Right lobe of liver (tissue), 6 donors: ENCODE measurements at regions not wholly inside any gene's neighbourhood (a gene's known extent, or its start where the extent isn't known, plus 50 kb on each side); places are given as distances from the start of the nearest gene placed in this dataset.

Experiments used
- ATAC-seq, 4 donors: fragments of 200-7000 bp; cut with Tn5 transposase; one replicate each; pipeline ENCODE4 v1.9.1; 2020; ENCODE audit warnings: mild to moderate bottlenecking in 4 of 4, moderate library complexity in 4 of 4
- DNase-seq, 3 donors: peaks; one replicate each; pipeline ENCODE4 v3.0.0-alpha.2; 2020
- H3K27ac ChIP-seq, 3 donors: fragments of 200-600 bp; one replicate each; pipeline ENCODE4 v1.8.0; 2022
- H3K27me3 ChIP-seq, 2 donors: fragments of 200-600 bp; one replicate each; pipeline ENCODE4 v1.8.0; 2022
- H3K36me3 ChIP-seq, 4 donors: fragments of 200-600 bp; sonication (generic) in 1 of 4; one replicate each; pipeline versions ENCODE4 v1.5.1 to v1.8.0; 2017 to 2022; ENCODE audit warnings: control low read depth in 1 of 4
- H3K4me1 ChIP-seq, 4 donors: fragments of 200-600 bp; sonication (generic) in 1 of 4; one replicate each; pipeline versions ENCODE4 v1.5.1 to v1.8.0; 2017 to 2022; ENCODE audit warnings: control low read depth in 1 of 4
- H3K4me3 ChIP-seq, 3 donors: fragments of 200-600 bp; one replicate each; pipeline ENCODE4 v1.8.0; 2022
- H3K9me3 ChIP-seq, 4 donors: fragments of 200-600 bp; sonication (generic) in 1 of 4; one replicate each; pipeline versions ENCODE4 v1.5.1 to v1.8.0; 2017 to 2022; ENCODE audit warnings: control low read depth in 1 of 4
- POLR2A ChIP-seq: fragments of 450-650 bp; IDR thresholded peaks from one replicate; pipeline ENCODE4 v1.6.1; 2017; ENCODE audit warnings: antibody characterized with exemption, mild to moderate bottlenecking
- WGBS: methylation state at CpG from one replicate; pipeline ENCODE4 v1.1.6; 2018; ENCODE audit warnings: low coverage, low lambda C conversion rate; ENCODE audit not compliant: insufficient coverage; ENCODE audit errors: missing lambda C conversion rate; 5-methylcytosine and 5-hydroxymethylcytosine counted together
- intact Hi-C, 2 donors: fragments of 100-400 bp; cut with DNase I; formaldehyde crosslinking; loops; one replicate each; pipeline versions ENCODE4 v1.11.2 to v1.14.1; 2022
- TF ChIP-seq, protein P1 (sequence below), 4 donors: fragments of 200-600 bp in 3 of 4; fragments of 450-650 bp in 1 of 4; IDR thresholded peaks; one replicate each; pipeline versions ENCODE4 v1.5.1 to v1.8.0; 2016 to 2022; ENCODE audit warnings: antibody characterized with exemption in 4 of 4, mild to moderate bottlenecking in 2 of 4
- donor health status: DM: no; HTN: yes; CAD: no.
- donor health status: DM: no; HTN: no; CAD: no.
- donor health status: DM: no; HTN: no; CAD: no.
- donor health status: DM: no; HTN: yes; CAD: no.
- donor health status: DM: no; HTN: yes; CAD: no.

DNA sequence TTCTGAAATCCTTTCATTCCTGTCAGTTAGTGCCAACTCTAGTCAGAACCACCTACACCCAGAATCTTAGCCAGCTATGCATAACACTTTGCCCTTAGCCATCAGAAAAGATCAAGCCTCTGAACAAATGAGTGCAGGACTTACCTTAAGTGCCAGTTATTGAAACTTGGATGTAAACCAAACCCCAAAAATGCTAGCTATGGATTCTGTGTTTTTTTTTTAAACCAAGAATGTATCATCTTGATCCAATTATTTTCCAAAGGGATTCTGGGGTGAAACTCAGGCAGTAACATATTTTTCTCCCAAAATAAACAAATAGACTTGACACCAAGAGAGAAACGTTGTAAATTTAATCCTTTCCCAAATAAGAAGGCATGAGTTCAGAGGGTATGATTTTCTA, 538.6 kb upstream of the ADAMTS5 start:
- Histone ChIP-seq H3K9me3 (no peaks in the 10 kb centered on the region), H3K4me1 (no peaks in the 10 kb centered on the region), H3K4me3 (no peak overlapping the region), H3K36me3 (no peaks in the 10 kb centered on the region), H3K27me3 (no peaks in the 10 kb centered on the region), H3K27ac (no peak overlapping the region)
- no peak for ATAC-seq
- DNase-seq: no peak
- TF ChIP-seq, protein P1, sequence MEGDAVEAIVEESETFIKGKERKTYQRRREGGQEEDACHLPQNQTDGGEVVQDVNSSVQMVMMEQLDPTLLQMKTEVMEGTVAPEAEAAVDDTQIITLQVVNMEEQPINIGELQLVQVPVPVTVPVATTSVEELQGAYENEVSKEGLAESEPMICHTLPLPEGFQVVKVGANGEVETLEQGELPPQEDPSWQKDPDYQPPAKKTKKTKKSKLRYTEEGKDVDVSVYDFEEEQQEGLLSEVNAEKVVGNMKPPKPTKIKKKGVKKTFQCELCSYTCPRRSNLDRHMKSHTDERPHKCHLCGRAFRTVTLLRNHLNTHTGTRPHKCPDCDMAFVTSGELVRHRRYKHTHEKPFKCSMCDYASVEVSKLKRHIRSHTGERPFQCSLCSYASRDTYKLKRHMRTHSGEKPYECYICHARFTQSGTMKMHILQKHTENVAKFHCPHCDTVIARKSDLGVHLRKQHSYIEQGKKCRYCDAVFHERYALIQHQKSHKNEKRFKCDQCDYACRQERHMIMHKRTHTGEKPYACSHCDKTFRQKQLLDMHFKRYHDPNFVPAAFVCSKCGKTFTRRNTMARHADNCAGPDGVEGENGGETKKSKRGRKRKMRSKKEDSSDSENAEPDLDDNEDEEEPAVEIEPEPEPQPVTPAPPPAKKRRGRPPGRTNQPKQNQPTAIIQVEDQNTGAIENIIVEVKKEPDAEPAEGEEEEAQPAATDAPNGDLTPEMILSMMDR (IDR thresholded peaks at IDR 0.05): no peak
- TF ChIP-seq POLR2A: no peak
- intact Hi-C loops: no loop called here
- WGBS: 17% methylated on average over 1 of the region's 1 CpG

DNA sequence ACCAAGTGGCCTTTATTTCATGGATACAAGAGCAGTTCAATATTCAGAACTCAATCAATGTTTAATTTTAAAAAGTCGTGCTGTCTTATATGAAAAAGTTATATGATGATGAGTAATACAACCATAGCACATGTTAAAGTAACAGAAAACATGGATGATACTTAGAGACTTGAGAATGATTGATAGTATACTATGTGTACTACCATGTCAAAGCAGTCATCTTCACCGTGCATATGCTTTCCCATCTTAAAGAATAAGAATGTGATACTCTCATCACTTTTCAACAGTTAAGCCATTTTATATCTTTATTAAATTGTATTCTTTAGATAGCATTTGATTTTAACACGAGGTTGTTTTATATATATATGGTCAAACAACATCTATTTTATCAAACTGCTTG, 535.9 kb upstream of the ADAMTS5 start:
- WGBS: 58% methylated on average over 3 of the region's 3 CpGs

DNA sequence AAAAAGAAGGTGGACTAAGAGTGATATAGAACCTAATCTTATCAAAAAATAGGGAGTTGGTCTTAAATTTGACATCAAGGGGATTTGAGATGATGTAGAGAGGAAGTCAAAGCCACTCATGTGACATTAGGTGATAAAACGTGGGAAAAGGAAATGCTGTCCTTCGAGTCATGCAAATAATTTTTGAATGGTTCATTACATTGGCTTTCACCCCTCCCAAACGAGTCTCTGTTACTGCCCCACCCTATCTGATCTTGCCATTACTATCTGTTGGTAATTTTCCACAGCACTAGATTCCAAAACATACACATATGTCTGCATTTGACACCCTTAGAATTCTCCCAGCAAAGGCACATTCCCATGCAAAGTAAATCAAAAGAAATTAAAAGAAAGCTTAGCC, 531.1 kb upstream of the ADAMTS5 start:
- H3K4me3 ChIP-seq: no peak overlapping the region
- no peak overlapping the region for H3K27ac ChIP-seq
- no peaks in the 10 kb centered on the region for H3K9me3 ChIP-seq
- DNase-seq (no peak), ATAC-seq (no peak)
- H3K4me1 ChIP-seq: no peaks in the 10 kb centered on the region
- no peaks in the 10 kb centered on the region for H3K36me3 ChIP-seq
- TF ChIP-seq, protein P1 (IDR thresholded peaks at IDR 0.05): no peak
- TF ChIP-seq POLR2A: no peak
- 17% methylated on average over 3 of the region's 3 CpGs for WGBS
- intact Hi-C loops: no loop called here
- H3K27me3 ChIP-seq: no peaks in the 10 kb centered on the region

More for the DNA sequence above, 535.9 kb upstream of the ADAMTS5 start:
- DNase-seq (no peak), ATAC-seq (no peak)
- no peak for TF ChIP-seq POLR2A
- TF ChIP-seq, protein P1 (IDR thresholded peaks at IDR 0.05): no peak
- Histone ChIP-seq H3K4me3 (no peak overlapping the region), H3K27ac (no peak overlapping the region), H3K36me3 (no peaks in the 10 kb centered on the region), H3K4me1 (no peaks in the 10 kb centered on the region), H3K9me3 (no peaks in the 10 kb centered on the region), H3K27me3 (no peaks in the 10 kb centered on the region)
- intact Hi-C loops: no loop called here

DNA sequence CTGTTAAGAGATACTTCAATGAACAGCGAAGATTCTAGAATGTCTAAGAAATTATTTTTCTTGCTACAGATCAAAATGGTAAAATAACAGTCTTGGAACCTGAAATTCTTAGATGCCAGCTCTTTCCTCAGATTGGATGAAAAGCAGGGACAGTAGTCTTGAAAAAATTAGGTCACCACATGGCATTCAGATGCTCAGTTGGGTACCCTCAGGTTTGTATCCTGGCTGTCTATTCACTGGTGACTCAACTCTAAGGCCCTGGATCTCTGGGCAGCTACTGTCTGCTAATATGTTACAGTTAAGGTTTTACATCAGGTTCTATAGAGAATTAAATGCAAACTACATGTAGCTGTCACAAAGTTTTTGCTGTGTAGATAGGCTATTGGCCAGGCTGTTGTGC, 528.9 kb upstream of the ADAMTS5 start:
- no peaks in the 10 kb centered on the region for H3K9me3 ChIP-seq
- ATAC-seq: no peak
- no peaks in the 10 kb centered on the region for H3K36me3 ChIP-seq
- intact Hi-C loops: no loop called here
- no peak for DNase-seq
- H3K27ac ChIP-seq: no peak overlapping the region
- H3K4me3 ChIP-seq: no peak overlapping the region
- no peaks in the 10 kb centered on the region for H3K27me3 ChIP-seq
- WGBS: 71% methylated on average over 1 of the region's 1 CpG
- no peak for TF ChIP-seq POLR2A
- TF ChIP-seq, protein P1 (IDR thresholded peaks at IDR 0.05): no peak
- H3K4me1 ChIP-seq: no peaks in the 10 kb centered on the region

DNA sequence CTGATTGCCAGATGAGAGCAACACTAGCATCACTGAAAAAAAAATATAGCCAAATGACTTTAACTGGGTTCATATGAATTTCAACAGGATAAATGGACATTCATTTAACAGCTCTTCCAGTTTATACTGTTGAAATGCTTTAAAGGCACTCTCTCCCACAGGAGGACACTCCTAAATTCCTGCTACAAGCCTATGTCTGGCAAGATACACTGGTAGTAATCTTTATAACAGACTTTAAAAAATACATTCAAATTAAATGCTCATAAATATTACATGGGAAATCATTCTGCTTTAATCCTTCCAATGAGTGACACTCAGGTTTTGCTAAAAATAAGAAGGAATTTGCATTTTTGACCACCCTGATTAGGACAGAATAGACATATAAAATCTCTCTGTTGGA, 526.7 kb upstream of the ADAMTS5 start:
- ATAC-seq (no peak), DNase-seq (no peak)

More for the DNA sequence above, 526.7 kb upstream of the ADAMTS5 start:
- intact Hi-C loops: no loop called here
- no peaks in the 10 kb centered on the region for H3K4me1 ChIP-seq
- no peak overlapping the region for H3K27ac ChIP-seq
- H3K4me3 ChIP-seq: no peak overlapping the region
- H3K27me3 ChIP-seq: no peaks in the 10 kb centered on the region
- no peaks in the 10 kb centered on the region for H3K9me3 ChIP-seq
- H3K36me3 ChIP-seq: no peaks in the 10 kb centered on the region
- no peak for TF ChIP-seq POLR2A
- TF ChIP-seq, protein P1 (IDR thresholded peaks at IDR 0.05): no peak
